H1 (cell line): ENCODE measurements at regions not wholly inside any gene's neighbourhood (a gene's known extent, or its start where the extent isn't known, plus 50 kb on each side); places are given as distances from the start of the nearest gene placed in this dataset.

Source experiments
- CEBPB ChIP-seq: IDR thresholded peaks from 2 replicates; pipeline ENCODE4 v1.6.1; 2012; ENCODE audit warnings: low read depth, low read length
- MAFK ChIP-seq: IDR thresholded peaks from 2 replicates; pipeline ENCODE4 v1.6.1; 2012; ENCODE audit warnings: low read depth, mild to moderate bottlenecking, improper control_type of control experiment, low read length

DNA sequence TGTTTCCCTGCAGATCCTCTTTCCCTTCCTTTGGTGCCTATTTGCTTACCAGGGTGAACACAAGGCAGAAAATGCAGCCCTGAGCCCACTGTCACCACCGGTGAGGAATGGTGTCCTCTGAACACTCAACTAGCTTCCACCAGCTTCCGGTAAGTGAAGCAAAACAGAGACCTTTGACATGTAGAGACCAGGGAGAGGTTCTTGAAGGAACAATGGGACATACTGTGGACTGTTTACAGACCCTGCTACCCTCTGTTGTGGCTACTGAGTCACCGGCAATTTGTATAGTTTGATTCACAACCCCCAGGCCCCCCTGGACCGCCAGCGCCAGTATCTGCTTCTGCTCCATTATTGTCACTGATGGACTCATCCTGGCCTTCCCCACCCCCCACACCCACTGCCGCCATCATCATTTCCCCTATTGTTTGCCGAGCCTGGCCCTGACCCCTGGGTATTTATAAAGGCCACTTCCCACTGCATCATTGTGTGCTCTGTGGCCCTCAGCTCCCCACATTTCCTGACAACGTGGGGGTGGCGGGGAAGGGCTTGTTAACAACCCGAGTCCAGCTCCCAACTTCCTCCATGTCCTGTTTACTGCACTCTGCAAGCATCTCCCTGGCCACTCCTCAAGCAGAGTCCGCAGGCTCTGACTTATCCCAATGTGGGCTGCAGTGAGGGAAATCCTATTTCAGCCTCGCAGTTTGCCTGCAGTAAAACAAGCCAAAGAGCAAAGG lies 252.9 kb downstream of the ETS1 start:
- TF ChIP-seq MAFK (no peak), CEBPB (no peak)
